ENCODE measurements at regions not wholly inside any gene's neighbourhood (a gene's known extent, or its start where the extent isn't known, plus 50 kb on each side); places are given as distances from the start of the nearest gene placed in this dataset.
A peak's percentile ranks its signal among the peaks of the same experiment; 100 is the strongest.

- DNase-seq = no peak
These were observed 573.5 kb downstream of the BCKDHB start for GRCh38 chr6:80679992-80680391.

DNA sequence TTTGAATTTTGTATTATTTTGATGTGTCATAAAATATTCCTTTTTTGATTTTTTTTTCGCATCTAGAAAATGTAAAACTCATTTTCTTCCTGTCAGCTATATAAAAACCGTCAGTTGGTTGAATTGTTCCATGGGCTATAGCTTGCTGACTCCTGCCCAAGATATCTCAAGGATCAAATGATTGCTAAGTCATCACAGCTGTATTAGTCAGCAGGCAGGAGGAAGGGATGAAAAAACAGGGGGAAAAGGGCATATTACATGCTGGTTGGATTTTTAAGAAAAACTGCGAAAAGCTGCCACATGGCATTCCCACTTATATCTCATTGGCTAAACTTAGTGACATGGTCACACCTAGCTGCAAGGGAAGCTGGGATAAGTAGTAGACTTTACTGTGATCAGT lies 569.9 kb downstream of the BCKDHB start:
- DNase-seq = no peak

DNA sequence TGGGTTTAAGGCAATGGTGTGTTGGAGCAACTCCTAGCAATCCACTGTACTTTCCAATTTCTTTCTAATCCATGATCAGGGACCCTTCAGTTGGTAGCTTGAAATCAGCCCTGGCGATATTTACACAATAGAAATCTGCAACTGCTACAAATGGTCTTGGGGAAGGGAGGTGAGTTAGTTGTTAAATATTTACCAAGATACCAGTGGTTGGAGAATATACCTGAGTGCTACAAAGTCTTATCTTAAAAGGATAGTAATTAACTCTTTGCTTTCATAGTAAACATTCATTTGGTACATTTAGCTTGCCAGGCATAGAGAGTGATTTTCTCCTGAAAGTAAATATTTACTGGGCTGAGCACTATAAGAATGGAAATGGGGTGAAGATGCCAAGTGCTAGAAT lies 568.2 kb downstream of the BCKDHB start:
- DNase-seq = no peak

DNA sequence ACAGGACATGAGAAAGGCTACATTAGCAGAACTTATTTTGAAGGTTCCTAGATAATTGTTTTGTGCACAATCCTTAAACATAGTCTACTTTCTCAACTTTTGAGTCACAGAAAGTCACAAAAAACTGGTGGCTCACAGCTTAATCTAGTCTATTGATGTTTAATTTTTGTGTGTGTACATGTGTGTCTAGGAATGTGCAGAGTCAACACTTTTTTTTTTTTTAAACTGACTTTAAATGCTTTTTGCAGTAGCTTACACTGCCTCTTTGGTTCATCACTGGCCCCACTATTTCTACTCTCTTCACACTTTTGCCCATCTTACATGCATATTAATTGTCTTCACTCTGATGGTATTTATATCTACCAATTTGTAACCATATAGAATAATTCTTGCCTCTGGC lies 566.9 kb downstream of the BCKDHB start:
- DNase-seq = no peak

- DNase-seq = no peak
These were observed 560.5 kb downstream of the BCKDHB start for GRCh38 chr6:80667006-80667405.

DNA sequence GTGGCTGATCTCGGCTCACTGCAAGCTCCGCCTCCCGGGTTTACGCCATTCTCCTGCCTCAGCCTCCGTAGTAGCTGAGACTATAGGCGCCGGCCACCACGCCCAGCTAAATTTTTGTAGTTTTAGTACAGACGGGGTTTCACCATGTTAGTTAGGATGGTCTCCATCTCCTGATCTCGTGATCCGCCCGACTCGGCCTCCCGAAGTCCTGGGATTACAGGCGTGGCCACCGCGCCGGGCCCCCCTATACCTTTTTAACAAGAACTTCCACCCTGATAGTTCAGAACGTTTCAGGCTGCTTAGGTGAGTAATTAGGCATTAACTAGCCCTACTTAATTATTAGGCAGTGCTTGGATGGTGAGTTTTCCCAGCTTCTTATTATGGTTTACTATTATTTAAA lies 552.5 kb downstream of the BCKDHB start:
- no peak for DNase-seq

- DNase-seq = no peak
These were observed 540.7 kb downstream of the BCKDHB start for GRCh38 chr6:80647156-80647555.

GRCh38 chr6:80643881-80644280 lies 537.4 kb downstream of the BCKDHB start:
- DNase-seq = no peak

GRCh38 chr6:80642452-80642851 lies 536.0 kb downstream of the BCKDHB start:
- no peak for DNase-seq

DNA sequence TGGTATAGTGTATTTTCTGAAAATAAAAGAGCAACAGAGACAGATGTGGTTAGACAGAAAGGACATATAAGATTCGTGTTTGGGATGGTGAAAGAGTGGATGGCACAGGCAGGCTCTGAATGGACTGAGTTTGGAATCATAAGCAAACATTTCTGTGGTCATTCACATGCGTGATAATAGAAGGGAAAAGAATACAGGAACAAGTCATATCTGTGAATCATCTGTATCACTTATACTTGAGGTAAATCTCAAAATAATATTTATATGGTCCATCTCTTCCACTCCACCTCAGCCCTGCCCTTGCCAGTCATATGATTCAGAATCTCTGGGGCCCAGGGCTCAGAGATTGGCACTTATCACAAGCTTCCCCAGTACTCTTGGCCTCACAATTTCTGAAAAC lies 535.1 kb downstream of the BCKDHB start:
- DNase-seq = no peak

GRCh38 chr6:80640176-80640575 lies 533.7 kb downstream of the BCKDHB start:
- DNase-seq = no peak

DNA sequence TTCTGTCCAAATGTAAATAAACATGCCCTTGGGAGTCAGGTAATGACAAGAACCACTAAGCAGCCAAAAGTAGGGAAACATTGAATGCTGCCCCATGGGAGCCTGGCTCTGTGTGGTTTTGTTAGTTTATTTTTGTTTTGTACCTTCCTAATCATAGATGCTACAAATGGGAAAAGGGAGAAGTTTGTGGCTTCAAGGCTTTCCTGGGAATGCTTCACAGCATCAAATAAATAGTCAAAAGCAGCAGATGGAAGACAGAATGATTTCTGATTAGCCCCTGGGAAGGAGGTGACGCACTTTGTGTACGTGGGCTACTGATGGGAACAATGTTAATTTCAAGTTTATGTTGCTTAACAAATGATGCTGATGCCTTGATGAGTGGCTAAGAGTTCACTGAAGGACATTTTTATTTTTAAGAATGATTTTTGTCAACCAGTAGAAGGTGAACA lies 532.7 kb downstream of the BCKDHB start:
- no peak for DNase-seq

DNA sequence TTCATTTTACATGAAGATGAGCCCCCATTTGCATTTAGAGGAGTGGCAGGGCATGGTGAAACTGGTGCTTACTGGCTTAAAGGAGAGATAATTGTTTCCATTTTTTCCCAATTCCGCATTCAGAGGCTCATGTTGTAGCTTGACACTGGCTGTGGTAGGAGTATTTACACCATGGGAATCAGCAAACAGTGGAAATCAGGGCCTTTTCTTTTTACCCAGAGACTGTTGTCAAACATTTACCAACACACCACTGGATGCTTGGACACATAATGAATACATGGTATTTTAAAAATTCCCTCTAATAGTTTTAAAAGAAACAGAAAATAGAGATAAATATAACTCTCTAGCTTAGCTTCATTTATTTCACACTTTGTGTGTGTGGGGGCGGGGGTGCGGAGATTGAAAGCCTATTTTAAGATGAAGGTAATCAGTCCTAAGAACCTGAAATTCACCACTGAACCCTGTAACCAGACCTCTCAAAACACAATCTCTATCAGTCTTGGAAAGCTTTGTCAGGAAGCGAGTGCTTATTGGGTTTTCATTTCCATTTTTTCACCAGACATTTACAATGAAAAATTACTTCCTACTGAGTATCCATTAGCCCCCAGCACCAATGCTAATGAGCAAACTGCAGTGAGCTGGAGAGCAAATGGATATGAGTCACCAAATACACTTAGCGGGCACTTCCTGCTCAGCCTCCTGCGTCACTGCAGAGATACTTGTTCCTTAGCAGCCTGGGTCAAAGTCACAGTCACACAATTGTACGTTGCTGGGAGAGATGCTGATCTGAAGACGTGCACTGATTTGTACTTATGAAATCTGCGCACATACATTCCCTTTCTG lies 532.0 kb downstream of the BCKDHB start:
- DNase-seq = peak; percentile 99

DNA sequence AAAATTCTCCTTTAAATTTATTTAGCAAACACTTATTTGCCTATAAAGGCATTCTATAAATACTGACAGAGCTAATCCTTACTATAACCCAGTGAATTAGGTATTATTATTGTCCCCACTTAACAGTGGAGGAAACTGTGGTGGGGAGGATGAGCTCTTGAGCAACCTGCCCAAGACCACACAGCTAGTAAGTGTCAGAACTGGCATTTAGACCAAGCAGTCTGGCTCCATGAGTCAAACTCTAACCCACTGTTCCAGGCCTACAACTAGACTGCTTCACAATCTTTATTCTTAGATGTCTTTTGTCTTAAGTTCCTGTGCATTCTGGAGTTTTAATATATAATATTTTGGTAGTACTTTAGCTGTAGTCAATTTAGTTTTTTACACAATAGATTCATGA lies 530.8 kb downstream of the BCKDHB start:
- DNase-seq = no peak

GRCh38 chr6:80636689-80637088 lies 530.2 kb downstream of the BCKDHB start:
- no peak for DNase-seq

GRCh38 chr6:80633412-80633811 lies 526.9 kb downstream of the BCKDHB start:
- no peak for DNase-seq

GRCh38 chr6:80625405-80625804 lies 518.9 kb downstream of the BCKDHB start:
- DNase-seq = no peak

DNA sequence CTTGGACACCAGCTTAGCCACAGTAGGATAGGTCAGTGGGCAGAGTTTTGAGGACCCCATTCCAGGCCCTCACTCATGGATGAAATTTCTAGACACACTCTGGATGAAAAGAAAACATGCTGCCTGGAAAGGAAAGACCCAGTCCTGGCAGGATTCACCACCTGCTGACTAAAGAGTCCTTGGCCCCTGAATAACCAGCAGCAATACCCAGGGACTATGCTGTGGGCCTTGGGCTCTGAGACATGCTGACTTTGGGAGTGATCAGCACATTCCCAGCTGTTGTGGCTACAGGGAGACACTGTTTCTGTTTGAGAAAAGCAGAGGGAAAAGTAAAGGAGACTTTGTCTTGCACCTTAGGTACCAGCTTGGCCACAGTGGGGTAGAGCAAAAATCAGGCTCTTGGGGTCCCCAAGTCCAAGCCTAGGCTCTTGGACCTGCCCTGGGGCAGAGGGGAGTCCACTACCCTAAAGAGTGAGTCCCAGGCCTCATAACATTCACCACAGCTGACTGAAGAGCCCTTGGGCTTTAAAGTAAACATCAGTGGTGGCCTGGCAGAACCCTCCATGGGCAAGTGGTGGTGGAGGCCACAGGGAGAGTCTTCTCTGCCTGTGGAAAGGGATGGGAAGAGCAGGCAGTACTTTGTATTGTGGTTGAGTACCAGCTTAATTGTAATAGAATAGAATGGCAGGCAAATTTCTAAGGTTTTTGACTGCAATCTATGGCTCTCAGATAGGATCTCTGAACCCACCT lies 516.8 kb downstream of the BCKDHB start:
- DNase-seq = peak; percentile 79

DNA sequence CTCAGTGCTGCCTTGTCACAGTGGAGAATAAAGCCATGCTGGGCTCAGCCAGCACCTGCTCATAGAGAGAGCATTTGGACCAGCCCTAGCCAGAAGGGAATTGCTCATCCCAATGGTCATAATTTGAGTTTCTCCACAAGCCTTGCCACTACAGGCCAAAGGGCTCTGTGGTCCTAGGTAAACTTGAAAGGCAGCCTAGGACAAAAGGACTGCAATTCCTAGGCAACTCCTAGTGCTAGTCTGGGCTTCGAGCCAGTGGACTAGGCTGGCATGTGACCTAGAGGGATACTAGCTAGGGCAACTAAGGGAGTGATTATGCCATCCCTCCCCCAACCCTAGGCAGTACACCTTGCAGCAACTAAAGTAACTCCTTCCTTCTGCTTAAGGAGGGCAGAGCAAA lies 516.2 kb downstream of the BCKDHB start:
- DNase-seq = peak; percentile 100

DNA sequence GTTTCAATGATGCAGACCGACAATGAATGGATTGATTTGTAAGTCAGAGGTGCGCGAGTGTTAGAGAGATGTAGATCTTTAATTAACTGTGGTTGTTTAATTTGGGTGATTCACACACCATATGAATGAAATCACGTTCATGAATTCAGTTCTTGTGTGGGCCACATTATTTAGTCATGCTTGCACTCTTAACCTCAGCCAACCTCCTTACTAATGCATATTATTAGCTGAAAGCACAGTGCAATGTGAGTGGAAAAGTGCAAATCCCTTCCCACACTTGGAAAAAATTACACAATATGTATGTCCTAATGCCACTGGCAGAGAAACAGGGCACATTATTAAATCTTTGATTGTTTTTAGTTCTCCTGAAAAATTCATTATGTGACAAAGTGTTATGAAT lies 512.5 kb downstream of the BCKDHB start:
- no peak for DNase-seq

- DNase-seq = no peak
These were observed 504.4 kb downstream of the BCKDHB start for GRCh38 chr6:80610846-80611245.

DNA sequence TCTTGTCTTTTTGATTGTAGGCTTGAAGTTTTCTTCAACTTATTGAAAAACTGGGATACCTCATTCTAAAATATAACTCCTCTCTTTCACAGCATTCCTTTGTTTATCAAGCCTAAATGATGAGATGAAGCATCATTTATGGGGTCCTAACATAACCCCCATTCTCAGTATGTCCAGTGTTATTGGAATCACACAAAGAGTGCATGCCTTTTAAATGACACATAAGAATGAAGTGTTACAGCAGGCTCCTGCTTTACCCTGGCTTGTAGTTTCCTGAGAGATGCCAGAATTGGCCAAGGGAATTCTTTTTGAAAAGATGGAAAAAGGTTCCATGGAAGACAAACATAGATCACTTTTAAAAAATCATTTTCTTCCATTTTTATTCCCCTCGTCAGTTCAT lies 502.4 kb downstream of the BCKDHB start:
- no peak for DNase-seq

- DNase-seq = no peak
These were observed 501.4 kb downstream of the BCKDHB start for GRCh38 chr6:80607811-80608391.

All from NCI-H2029 (cell line).